T1000 (cell line): ENCODE measurements at regions not wholly inside any gene's neighbourhood (a gene's known extent, or its start where the extent isn't known, plus 50 kb on each side); places are given as distances from the start of the nearest gene placed in this dataset.
"Not testable (repeated sequence)": the region's sequence is repeated elsewhere in the genome, so short reads cannot be mapped to it uniquely, and the experiment has no call there.

Source experiments
- DNase-seq: peaks from one replicate; lab custom pipeline; 2025; ENCODE audit warnings: mixed read lengths; lab: John Stamatoyannopoulos, UW

- DNase-seq = no peak
Measured at GRCh38 chr2:168300460-168300859, 53.1 kb upstream of the STK39 start.

GRCh38 chr2:168304024-168304681, 56.8 kb upstream of the STK39 start:
- DNase-seq = no peak

- DNase-seq = no peak
Measured at GRCh38 chr2:168307379-168307778, 60.0 kb upstream of the STK39 start.

- DNase-seq = no peak
Measured at GRCh38 chr2:168310580-168310979, 63.2 kb upstream of the STK39 start.

- DNase-seq = no peak
Measured at GRCh38 chr2:168311261-168311910, 64.0 kb upstream of the STK39 start.

- DNase-seq = no peak
Measured at GRCh38 chr2:168312036-168312822, 64.8 kb upstream of the STK39 start.

- DNase-seq = no peak
Measured at GRCh38 chr2:168314236-168314635, 66.8 kb upstream of the STK39 start.

GRCh38 chr2:168315331-168316072, 68.1 kb upstream of the STK39 start:
- no peak for DNase-seq

GRCh38 chr2:168316073-168316440, 68.7 kb upstream of the STK39 start:
- no peak for DNase-seq

- no peak for DNase-seq
Measured at GRCh38 chr2:168317282-168317681, 69.9 kb upstream of the STK39 start.

- no peak for DNase-seq
Measured at GRCh38 chr2:168320267-168320666, 72.9 kb upstream of the STK39 start.

GRCh38 chr2:168322325-168323007, 75.1 kb upstream of the STK39 start:
- no peak for DNase-seq

GRCh38 chr2:168323529-168324021, 76.2 kb upstream of the STK39 start:
- DNase-seq = no peak

GRCh38 chr2:168326572-168326971, 79.2 kb upstream of the STK39 start:
- DNase-seq = no peak

GRCh38 chr2:168327328-168327727, 79.9 kb upstream of the STK39 start:
- DNase-seq = no peak

GRCh38 chr2:168328421-168328820, 81.0 kb upstream of the STK39 start:
- DNase-seq = no peak

- DNase-seq = no peak
Measured at GRCh38 chr2:168330624-168331423, 83.4 kb upstream of the STK39 start.

GRCh38 chr2:168335254-168335653, 87.9 kb upstream of the STK39 start:
- not testable (repeated sequence) for DNase-seq

GRCh38 chr2:168336786-168337388, 89.5 kb upstream of the STK39 start:
- DNase-seq = no peak

- DNase-seq = no peak
Measured at GRCh38 chr2:168338292-168338691, 90.9 kb upstream of the STK39 start.
